IMR-90 (cell line): ENCODE measurements at regions not wholly inside any gene's neighbourhood (a gene's known extent, or its start where the extent isn't known, plus 50 kb on each side); places are given as distances from the start of the nearest gene placed in this dataset.

Source experiments
- ATAC-seq: fragments of 200-7000 bp; cut with Tn5 transposase; 2 replicates; pipeline ENCODE4 v1.9.1; 2020; ENCODE audit warnings: low read depth, mild to moderate bottlenecking, moderate library complexity
- BruUV-seq: library from RNA; stranded (reverse); fragments of 400-500 nt; replicated peaks from 2 replicates; lab custom pipeline; 2021; lab: Mats Ljungman, UMichigan
- CTCF ChIA-PET: fragments of 300-600 bp; formaldehyde crosslinking; extraction: SDS; loops from one replicate; lab custom pipeline; 2021; ENCODE audit warnings: antibody characterized with exemption; lab: Yijun Ruan, JAX
- POLR2A ChIA-PET: fragments of 300-600 bp; sonication (Branson Sonifier 250); formaldehyde crosslinking; loops from one replicate; lab custom pipeline; 2022; ENCODE audit warnings: antibody characterized with exemption; ENCODE audit not compliant: unreplicated experiment; lab: Charles Lee
- DNase-seq: peaks from one replicate; pipeline ENCODE4 v3.0.0; 2013
- H2AFZ ChIP-seq: replicated peaks from 2 replicates; pipeline ENCODE3; 2013; ENCODE audit warnings: low read length, mild to moderate bottlenecking; ENCODE audit not compliant: poor library complexity
- H2AK5ac ChIP-seq: 2 replicates; pipeline ENCODE4 v1.6.1; 2013; ENCODE audit warnings: low read depth, low read length, inconsistent platforms
- H2AK9ac ChIP-seq: replicated peaks from 2 replicates; pipeline ENCODE3; 2013; ENCODE audit warnings: mild to moderate bottlenecking, low read depth, low read length, moderate library complexity; ENCODE audit not compliant: poor library complexity
- H2BK120ac ChIP-seq: 2 replicates; pipeline ENCODE4 v1.6.1; 2013; ENCODE audit warnings: low read depth, low read length, inconsistent platforms
- H2BK15ac ChIP-seq: 3 replicates; pipeline ENCODE4 v1.6.1; 2013; ENCODE audit warnings: low read depth, low read length, inconsistent platforms
- H2BK20ac ChIP-seq: 2 replicates; pipeline ENCODE4 v1.6.1; 2013; ENCODE audit warnings: low read depth, mild to moderate bottlenecking, inconsistent platforms, low read length, moderate library complexity
- H2BK5ac ChIP-seq: 2 replicates; pipeline ENCODE4 v1.6.1; 2013; ENCODE audit warnings: mild to moderate bottlenecking, low read depth, low read length, inconsistent platforms; ENCODE audit not compliant: poor library complexity, severe bottlenecking
- H3K14ac ChIP-seq: replicated peaks from 2 replicates; pipeline ENCODE4 v1.6.1; 2013; ENCODE audit warnings: low read depth, low read length, inconsistent platforms
- H3K18ac ChIP-seq: 2 replicates; pipeline ENCODE4 v1.6.1; 2013; ENCODE audit warnings: low read depth, low read length, control low read depth
- H3K23ac ChIP-seq: 2 replicates; pipeline ENCODE4 v1.6.1; 2013; ENCODE audit warnings: low read depth, low read length, inconsistent platforms
- H3K27ac ChIP-seq: 2 replicates; pipeline ENCODE4 v1.5.1; 2013; ENCODE audit warnings: mild to moderate bottlenecking, control low read depth, low read length; ENCODE audit not compliant: insufficient read depth
- H3K27me3 ChIP-seq: 2 replicates; pipeline ENCODE4 v1.6.1; 2013; ENCODE audit warnings: low read length; ENCODE audit not compliant: control insufficient read depth, insufficient read depth
- H3K36me3 ChIP-seq: 2 replicates; pipeline ENCODE4 v1.6.1; 2013; ENCODE audit warnings: low read length, mixed read lengths; ENCODE audit not compliant: control insufficient read depth, insufficient read depth
- H3K4ac ChIP-seq: 2 replicates; pipeline ENCODE4 v1.6.1; 2013; ENCODE audit warnings: low read depth, low read length, inconsistent platforms
- H3K4me1 ChIP-seq: 2 replicates; pipeline ENCODE4 v1.6.1; 2013; ENCODE audit warnings: low read length, mixed read lengths; ENCODE audit not compliant: control insufficient read depth, insufficient read depth
- H3K4me2 ChIP-seq: 2 replicates; pipeline ENCODE4 v1.6.1; 2013; ENCODE audit warnings: low read depth, mild to moderate bottlenecking, control low read depth, low read length, moderate library complexity
- H3K4me3 ChIP-seq: 2 replicates; pipeline ENCODE4 v1.5.1; 2013; ENCODE audit warnings: low read depth, mild to moderate bottlenecking, control low read depth, low read length, moderate library complexity; ENCODE audit not compliant: insufficient read depth
- H3K56ac ChIP-seq: 2 replicates; pipeline ENCODE4 v1.6.1; 2013; ENCODE audit warnings: low read length, inconsistent platforms; ENCODE audit not compliant: insufficient read depth; ENCODE audit errors: extremely low read depth
- H3K79me1 ChIP-seq, 2 experiments: 2 replicates each; pipeline ENCODE4 v1.6.1; 2013; ENCODE audit warnings: low read length in 2 of 2, inconsistent platforms in 1 of 2, low read depth in 1 of 2
- H3K9ac ChIP-seq: 2 replicates; pipeline ENCODE4 v1.6.1; 2013; ENCODE audit warnings: low read depth, low read length, control low read depth
- H3K9me1 ChIP-seq: 2 replicates; pipeline ENCODE4 v1.6.1; 2013; ENCODE audit warnings: low read length, inconsistent platforms; ENCODE audit not compliant: insufficient read depth
- H3K9me3 ChIP-seq: 2 replicates; pipeline ENCODE4 v1.6.1; 2013; ENCODE audit warnings: low read length; ENCODE audit not compliant: control insufficient read depth, insufficient read depth
- H4K20me1 ChIP-seq: 2 replicates; pipeline ENCODE4 v1.6.1; 2013; ENCODE audit warnings: low read length, inconsistent platforms; ENCODE audit not compliant: insufficient read depth
- H4K5ac ChIP-seq: 2 replicates; pipeline ENCODE4 v1.6.1; 2013; ENCODE audit warnings: mild to moderate bottlenecking, low read depth, low read length, control low read depth
- H4K8ac ChIP-seq, 2 experiments: 2 replicates each; pipeline ENCODE4 v1.6.1; 2013; ENCODE audit warnings: low read depth in 2 of 2, low read length in 2 of 2, control low read depth in 1 of 2, inconsistent platforms in 1 of 2
- H4K91ac ChIP-seq: 2 replicates; pipeline ENCODE4 v1.6.1; 2013; ENCODE audit warnings: low read depth, low read length, inconsistent platforms; ENCODE audit not compliant: insufficient read depth
- BHLHE40 ChIP-seq: fragments of 150-350 bp; IDR thresholded peaks from 2 replicates; pipeline ENCODE4 v1.6.1; 2016; ENCODE audit warnings: mild to moderate bottlenecking, low read depth, low read length
- CEBPB ChIP-seq: IDR thresholded peaks from 2 replicates; pipeline ENCODE4 v1.6.1; 2012; ENCODE audit warnings: low read depth, low read length, improper control_type of control experiment
- CHD1 ChIP-seq: IDR thresholded peaks from 2 replicates; pipeline ENCODE4 v1.6.1; 2012; ENCODE audit warnings: low read depth, low read length, improper control_type of control experiment
- MAFK ChIP-seq: IDR thresholded peaks from 2 replicates; pipeline ENCODE4 v1.6.1; 2012; ENCODE audit warnings: low read depth, low read length, improper control_type of control experiment
- MAZ ChIP-seq: IDR thresholded peaks from 2 replicates; pipeline ENCODE4 v1.6.1; 2012; ENCODE audit warnings: low read depth, mild to moderate bottlenecking, low read length, improper control_type of control experiment, moderate library complexity, borderline replicate concordance
- NFE2L2 ChIP-seq: fragments of 150-350 bp; IDR thresholded peaks from 2 replicates; pipeline ENCODE4 v1.6.1; 2016; ENCODE audit warnings: low read depth, mild to moderate bottlenecking, low read length
- POLR2A ChIP-seq: IDR thresholded peaks from 2 replicates; pipeline ENCODE4 v1.6.1; 2012; ENCODE audit warnings: mild to moderate bottlenecking, low read depth, low read length
- WGBS, 2 experiments: methylation state at CpG; one replicate each; pipeline versions ENCODE4 v1.1.5 to v1.1.7; 2013; ENCODE audit warnings: missing lambda C conversion rate in 2 of 2; ENCODE audit not compliant: insufficient read length in 1 of 2; ENCODE audit errors: extremely low coverage in 2 of 2; 5-methylcytosine and 5-hydroxymethylcytosine counted together
- dilution Hi-C: fragments of 300-500 bp; cut with HindIII; formaldehyde crosslinking; loops from one replicate; pipeline ENCODE4 v1.14.3; 2018; ENCODE audit warnings: low sequenced_read_pairs; ENCODE audit not compliant: unreplicated experiment
- in situ Hi-C: fragments of 300-500 bp; cut with MboI; formaldehyde crosslinking; loops from 3 replicates; pipeline ENCODE4 v1.14.3; 2019; ENCODE audit warnings: low sequenced_read_pairs, inconsistent platforms, mixed read lengths
- intact Hi-C: fragments of 100-400 bp; cut with micrococcal nuclease; formaldehyde crosslinking; loops from 2 replicates; pipeline ENCODE4 v1.10.0; 2022

DNA sequence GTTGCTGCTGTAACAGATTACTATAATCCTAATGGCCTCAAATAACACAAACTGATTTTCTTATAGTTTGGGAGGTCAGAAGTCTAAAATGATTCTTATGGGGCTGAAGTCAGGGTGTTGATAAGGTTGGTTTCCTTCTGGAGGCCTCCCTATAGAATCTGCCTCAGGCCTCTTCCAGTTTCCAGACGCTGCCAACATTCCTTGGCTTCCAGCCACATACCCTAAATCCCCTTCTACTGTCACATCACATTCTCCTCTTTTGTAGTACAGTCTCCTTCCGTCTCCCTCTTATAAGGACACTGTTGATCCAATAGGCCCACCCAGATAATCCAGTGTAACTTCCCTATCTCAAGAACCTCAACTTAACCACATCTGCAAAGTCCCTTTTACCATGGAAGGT is 145.3 kb upstream of the NCAM2 start:
- no peak overlapping the region for H3K4me2 ChIP-seq
- no peaks in the 10 kb centered on the region for H3K27me3 ChIP-seq
- H3K4ac ChIP-seq = no peak overlapping the region
- H2AK5ac ChIP-seq = no peak overlapping the region
- ChIA-PET CTCF (no interaction called here), POLR2A (no interaction called here)
- H3K9me1 ChIP-seq = no peaks in the 10 kb centered on the region
- no peak overlapping the region for H4K8ac ChIP-seq
- dilution Hi-C loops = no loop called here
- H4K5ac ChIP-seq = no peak overlapping the region
- H2AK9ac ChIP-seq = no peak overlapping the region
- H2BK120ac ChIP-seq = no peak overlapping the region
- intact Hi-C loops = no loop called here
- H3K4me1 ChIP-seq = no peaks in the 10 kb centered on the region
- H3K27ac ChIP-seq = no peak overlapping the region
- no CpG with 5 or more reads among the region's 2 CpGs for WGBS, 2 experiments
- H3K23ac ChIP-seq = no peak overlapping the region
- H3K56ac ChIP-seq = no peak overlapping the region
- H3K4me3 ChIP-seq = no peak overlapping the region
- no peaks in the 10 kb centered on the region for H4K20me1 ChIP-seq
- no peak for DNase-seq
- in situ Hi-C loops = no loop called here
- no peaks in the 10 kb centered on the region for H3K36me3 ChIP-seq
- peaks cover 5% of the 10 kb centered on the region; the same call in 1 of the 2 replicates for H3K9me3 ChIP-seq
- H3K18ac ChIP-seq = no peak overlapping the region
- no peak overlapping the region for H3K14ac ChIP-seq
- no peaks in the 10 kb centered on the region for H3K79me1 ChIP-seq
- H2AFZ ChIP-seq = no peak overlapping the region
- H2BK20ac ChIP-seq = no peak overlapping the region
- no peak overlapping the region for H2BK15ac ChIP-seq
- no peak overlapping the region for H4K91ac ChIP-seq
- BruUV-seq = no TSS peak
- no peak overlapping the region for H2BK5ac ChIP-seq
- TF ChIP-seq MAFK (no peak), POLR2A (no peak), CHD1 (no peak), NFE2L2 (no peak), BHLHE40 (no peak), CEBPB (no peak), MAZ (no peak)
- ATAC-seq = no peak
- H3K9ac ChIP-seq = no peak overlapping the region
